HG03039 (cell line): ENCODE measurements at regions not wholly inside any gene's neighbourhood (a gene's known extent, or its start where the extent isn't known, plus 50 kb on each side); places are given as distances from the start of the nearest gene placed in this dataset.
"Not testable (repeated sequence)": the region's sequence is repeated elsewhere in the genome, so short reads cannot be mapped to it uniquely, and the experiment has no call there.

Experiments used
- ATAC-seq: cut with Tn5 transposase; IDR thresholded peaks from one replicate; pipeline ENCODE4 v1.9.1; 2021; ENCODE audit warnings: mild to moderate bottlenecking, moderate library complexity; ENCODE audit not compliant: unreplicated experiment

DNA sequence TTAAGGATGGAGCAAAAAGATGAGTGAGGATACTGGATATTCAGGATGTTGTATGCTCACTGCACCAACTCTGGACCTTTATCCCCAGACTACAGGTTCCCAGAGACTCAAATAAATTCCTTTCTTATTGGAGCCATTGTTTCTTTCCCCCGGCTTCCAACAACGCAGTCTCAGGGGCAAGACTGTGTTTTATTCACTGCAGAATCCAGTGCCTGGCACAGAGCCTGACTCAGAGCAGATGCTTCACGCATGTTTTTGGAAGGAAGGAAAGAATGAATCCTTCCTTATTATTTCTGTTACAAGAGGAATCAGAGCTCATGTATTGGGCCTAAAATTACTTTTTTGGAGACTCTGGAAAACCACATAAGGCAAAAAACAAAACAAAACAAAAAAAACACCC lies 96.0 kb upstream of the VGLL4 start:
- ATAC-seq = no peak

DNA sequence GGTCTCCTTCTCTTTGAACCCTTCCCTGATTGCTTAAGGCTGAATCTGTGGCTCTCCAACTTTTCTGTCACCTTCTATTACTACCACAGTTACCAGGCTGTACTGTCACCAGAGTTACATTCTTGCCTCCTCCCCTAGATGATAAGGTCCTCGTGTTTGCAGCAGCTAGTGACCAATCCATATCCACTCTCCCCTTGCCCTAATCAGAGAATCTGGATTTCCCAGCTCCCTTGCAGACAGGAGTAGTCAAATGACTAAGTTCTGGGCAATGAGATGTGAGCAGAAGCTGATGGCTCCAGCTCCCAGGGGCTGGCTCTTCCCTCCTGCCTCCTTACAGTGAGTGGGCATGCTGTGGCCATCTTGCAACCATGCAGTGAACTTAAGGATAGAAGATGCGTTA lies 95.4 kb upstream of the VGLL4 start:
- ATAC-seq = no peak

DNA sequence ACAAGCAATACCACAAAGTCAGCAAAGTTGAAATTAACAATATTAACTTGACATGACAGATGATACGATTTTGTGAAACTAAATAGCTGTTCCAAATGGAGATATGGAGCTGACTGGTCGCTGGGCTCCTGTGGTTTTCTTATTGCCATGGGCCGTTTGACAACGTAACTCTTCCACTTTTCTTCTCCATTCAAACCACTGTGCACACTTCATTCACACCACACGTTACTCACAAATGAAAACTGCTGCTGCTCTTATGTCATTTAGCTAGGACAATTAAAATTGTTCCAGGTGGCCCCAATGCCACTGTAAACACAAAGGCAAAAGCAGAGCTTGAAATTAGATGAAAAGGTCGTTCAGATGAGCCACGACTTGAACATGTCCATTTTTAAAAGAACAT lies 94.0 kb upstream of the VGLL4 start:
- no peak for ATAC-seq

DNA sequence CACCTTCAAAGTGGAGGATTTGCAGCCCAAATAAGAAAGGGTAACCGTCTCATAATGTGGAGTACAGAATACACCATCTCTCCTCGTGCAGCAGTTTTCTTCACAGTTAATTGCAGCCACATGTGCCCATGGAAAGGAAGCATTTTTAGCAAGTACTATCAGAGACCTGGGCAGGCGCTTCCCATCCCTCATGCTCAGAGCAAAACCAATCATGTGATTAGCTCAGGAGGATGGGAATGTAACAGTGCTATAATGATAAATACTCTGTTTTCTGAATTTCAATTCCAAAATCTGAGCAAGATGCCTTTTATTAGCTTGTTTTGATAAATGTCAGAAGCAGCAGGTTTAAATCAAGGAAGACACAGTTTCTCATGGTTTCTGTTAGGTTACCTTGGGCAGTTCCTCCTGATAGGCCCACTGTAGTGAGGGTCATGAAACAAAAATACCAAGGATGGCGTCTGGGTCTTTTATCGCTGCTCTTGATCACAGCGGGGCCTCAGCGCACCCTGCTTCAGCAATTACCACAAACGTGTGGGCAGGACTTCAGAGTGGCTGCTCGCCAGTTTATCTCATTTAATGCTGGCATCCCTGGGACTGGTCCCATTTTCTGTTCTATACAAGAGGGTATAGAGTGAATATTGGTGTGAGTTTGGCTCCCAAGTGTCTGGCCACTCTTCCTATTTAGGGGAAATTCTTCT lies 92.6 kb upstream of the VGLL4 start:
- no peak for ATAC-seq

DNA sequence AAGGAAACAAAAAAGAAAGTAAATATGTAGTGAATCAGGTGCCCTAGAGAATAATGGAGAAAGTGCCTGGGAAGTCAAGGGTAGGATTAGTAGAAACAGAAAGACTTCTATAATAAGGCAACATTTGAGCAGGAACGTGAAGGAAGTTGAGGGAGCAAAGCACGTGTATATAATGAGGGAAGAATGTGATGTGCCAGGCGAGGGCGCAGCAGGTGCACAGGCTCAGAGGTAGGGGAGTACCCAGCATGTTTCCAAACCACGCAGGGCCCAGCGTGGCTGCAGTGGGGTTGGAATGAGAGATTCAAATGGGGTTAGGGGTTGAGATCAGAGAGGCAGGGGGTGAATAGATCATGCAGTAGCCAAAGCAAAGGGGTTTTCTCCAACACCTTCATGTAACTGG lies 91.9 kb upstream of the VGLL4 start:
- no peak for ATAC-seq

DNA sequence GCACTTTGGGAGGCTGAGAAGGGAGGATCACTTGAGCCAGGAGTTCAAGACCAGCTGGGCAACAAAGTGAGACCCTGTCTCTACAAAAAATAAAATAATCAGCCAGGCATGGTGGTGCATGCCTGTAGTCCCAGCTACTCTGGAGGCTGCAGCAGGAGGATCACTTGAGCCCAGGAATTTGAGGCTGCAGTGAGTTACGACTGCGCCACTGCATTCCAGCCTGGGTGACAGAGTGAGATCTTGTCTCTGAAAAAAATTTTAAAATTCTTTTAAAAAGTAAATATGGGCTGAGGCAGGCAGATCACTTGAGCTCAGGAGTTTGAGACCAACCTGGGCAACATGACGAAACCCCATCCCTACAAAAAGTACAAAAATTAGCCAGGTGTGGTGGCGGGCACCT lies 91.4 kb upstream of the VGLL4 start:
- not testable (repeated sequence) for ATAC-seq

DNA sequence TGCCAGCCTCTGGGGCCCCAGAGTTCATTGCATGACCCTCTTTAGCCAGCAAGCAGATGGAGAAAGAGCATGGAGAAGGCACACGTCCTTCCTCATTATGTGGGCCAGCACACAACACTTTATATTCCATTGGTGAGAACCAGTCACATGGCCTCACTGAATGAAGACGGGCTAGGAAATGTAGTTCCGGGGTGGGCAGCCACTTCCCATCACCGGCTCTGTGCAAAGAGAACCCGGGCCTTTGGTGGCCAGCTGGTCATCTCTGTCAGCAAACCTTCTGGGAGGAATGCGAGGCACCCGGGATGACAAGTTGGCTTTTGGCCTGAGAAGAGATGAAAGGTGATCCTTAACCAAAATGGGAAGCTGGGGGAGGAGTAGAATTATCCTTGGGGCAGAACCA lies 90.2 kb upstream of the VGLL4 start:
- ATAC-seq = no peak

DNA sequence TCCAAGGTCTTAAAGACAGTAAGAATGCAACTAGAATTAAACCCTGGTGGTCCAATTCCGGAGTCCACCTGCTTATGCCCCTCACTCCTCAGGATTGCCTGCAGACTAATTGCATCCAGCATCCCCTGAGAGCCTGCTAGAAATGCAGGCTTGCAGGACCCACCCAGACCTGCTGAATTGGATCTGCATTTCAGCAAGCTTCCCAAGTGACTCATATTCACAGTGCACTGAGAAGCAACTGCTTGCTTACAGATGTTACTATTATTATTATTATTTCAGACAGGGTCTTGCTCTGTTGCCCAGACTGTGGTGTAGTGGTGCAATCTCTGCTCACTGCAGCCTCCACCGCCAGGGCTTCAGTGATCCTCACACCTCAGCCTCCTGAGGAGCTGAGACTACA lies 83.5 kb upstream of the VGLL4 start:
- ATAC-seq = no peak

DNA sequence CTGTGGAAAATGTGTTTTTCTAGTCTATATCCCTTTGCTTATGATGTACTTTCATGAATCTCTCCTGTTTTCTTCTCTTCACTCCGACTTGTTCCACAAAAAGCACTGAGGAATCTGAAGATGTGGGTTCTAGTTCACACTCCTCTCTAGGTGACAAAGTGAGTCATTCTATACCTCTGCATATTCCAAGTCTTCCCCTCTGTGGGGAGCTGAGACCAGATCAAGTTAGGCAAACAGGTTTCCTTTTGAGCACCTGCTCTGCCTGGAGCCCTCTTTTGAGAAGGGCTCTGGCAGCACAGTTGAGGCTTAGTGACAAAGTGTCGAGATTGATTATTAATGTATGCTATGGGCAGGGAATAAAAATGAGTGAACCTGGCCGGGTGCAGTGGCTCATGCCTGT lies 82.4 kb upstream of the VGLL4 start:
- no peak for ATAC-seq

DNA sequence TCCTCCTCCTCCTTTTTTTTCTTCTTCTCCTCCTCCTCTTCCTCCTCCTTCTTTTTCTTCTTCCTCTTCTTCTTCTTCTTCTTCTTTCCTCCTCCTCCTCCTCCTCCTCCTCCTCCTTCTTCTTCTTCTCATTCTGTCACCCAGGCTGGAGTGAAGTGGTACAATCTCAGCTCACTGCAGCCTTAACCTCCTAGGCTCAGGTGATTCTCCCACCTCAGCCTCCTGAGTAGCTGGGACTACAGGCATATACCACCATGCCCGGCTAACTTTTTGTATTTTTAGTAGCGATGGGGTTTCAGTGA lies 81.6 kb upstream of the VGLL4 start:
- ATAC-seq = not testable (repeated sequence)

DNA sequence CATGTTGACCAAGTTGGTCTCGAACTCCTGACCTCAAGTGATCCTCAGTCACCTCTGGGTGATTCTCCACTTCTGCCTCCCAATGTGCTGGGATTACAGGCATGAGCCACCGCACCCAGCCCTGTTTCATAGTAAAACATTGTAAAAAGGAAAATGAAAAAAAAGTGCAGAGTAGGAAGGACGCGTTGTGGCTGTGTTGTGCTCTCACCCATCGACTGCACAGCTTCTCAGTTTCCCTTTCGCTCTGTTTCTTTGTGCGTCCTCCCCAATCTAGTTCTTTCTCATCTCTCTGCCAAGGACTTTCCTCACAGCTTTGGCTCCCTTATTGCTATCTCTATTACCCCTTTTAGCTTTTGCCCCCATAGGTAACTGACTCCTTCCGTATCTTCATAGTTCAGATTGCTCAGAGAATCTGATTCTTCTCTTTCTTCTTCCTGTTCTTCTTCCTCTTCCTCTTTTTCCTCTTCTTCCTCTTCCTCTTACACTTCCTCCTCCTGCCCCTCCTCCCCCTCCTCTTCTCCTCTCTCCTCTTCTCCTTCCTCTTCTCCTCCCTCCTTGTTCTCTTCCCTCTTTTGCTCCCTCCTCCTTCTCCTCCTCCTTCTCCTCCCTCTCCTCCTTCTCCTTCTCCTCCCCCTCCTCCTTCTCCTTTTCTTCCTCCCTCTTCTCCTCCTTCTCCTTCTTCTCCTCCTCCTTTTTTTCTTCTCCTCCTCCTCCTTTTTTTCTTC lies 81.1 kb upstream of the VGLL4 start:
- ATAC-seq = peak; percentile 47

DNA sequence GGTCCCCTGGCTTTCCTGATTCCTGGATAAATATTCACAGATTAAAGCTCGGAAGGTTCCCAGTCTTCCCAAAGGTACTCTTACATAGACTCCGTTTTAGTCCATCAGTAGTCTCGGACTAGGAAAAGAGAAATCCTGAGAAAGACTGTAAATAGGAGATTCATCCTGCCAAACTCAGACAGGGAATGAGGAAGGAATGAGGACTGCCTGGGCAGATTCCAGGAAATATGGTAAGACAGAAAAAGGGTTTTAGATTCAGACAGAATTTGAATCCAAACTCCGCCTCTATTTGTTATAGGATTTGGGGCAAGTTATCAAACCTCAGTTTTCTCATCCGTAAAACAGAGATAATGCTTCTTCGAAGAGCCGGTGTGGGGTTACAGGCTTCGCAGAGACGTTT lies 77.8 kb upstream of the VGLL4 start:
- no peak for ATAC-seq

DNA sequence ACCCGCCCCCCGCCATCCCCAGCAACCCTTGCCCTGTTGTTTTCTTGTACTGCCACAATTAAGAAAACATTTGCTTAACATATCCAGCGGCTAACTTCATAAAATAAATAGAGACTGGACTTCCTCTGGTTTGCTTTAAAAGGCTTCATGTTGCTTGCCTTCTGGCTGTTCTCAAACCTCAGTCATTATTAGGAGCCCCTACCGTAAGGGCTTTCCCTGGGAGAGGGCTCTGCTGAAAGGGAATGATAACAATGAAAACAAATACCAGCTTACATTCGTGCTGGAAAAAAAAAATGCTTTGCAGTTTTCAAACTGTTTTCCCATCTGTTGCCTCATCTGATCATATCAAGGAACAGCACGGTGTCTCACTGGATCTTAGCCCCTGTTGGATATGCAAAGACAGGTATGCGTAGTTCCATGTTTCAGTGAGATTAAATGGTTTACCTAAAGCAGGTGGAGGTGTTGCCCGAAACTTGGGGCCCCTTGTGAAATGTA lies 77.2 kb upstream of the VGLL4 start:
- ATAC-seq = no peak

DNA sequence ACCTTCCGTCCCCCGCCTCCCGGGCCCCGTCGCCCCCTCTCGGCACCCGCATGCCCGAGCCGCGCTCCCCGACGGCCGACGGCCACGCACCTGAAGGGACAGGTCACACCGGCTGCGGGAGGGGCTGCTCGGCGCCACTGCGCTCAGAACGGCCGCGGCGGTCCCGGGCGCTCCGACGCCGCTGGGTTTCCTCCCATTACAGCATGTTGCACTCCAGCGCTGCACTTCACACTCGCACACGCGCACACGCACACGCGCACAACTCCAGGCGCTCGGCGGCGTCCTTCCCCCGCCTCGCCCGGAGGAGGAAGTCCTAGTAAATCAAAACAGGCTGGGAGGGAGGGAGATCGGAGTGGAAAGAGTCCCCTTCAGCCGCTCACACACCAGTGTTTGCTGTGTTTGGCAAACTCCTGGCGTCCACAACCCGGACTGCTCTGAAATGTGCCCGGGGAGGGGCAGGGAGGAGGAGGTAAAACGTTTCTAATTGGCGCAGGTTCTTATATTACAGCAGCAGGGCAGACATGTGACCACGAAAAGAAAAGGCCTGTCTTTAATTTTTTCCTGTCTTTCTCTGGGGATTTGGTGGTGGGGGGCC lies 76.7 kb upstream of the VGLL4 start:
- peak; percentile 30 for ATAC-seq

DNA sequence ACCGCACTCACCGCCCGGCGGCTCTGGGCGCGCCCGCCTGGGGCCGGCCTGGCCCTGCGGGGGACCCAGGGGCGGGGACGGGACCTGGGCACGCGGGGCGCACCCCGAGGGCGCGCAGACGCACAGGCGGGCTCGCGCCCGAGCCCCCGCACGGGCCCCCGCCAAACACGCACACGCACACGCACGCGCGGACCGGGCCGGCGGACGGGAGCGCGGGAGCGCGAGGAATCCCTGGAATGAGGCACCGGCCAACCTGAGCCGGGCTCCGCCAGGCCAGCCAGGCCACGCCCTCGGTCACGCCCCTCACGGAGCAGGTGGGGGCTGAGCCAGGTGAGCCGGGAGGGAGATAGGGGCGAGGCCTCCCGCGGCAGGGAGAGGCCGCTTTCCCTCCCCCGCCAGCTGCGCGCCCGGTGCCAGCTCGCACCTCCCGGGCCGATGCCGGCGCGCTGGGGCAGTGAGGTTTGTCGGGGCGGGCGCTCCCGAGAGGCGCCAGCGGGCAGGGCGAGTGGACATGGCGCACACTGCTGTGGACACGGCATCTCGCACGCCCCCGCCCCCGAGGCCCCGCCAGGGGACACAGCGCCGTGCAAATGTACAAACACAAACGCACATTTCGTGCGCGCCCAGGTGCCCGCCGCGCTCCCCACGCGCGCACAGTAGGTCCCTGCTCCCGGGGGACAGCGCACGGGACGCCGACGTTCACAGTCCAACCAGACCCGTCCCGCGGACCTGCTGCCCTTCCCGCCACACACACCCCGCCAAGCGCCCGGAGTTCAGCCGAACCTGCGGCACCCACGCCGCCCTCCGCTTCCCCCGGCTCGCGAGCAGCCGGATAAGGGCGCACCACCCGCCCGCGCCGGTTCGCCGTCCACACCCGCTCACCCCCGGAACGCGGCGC lies 75.9 kb upstream of the VGLL4 start:
- ATAC-seq = peak; percentile 61

DNA sequence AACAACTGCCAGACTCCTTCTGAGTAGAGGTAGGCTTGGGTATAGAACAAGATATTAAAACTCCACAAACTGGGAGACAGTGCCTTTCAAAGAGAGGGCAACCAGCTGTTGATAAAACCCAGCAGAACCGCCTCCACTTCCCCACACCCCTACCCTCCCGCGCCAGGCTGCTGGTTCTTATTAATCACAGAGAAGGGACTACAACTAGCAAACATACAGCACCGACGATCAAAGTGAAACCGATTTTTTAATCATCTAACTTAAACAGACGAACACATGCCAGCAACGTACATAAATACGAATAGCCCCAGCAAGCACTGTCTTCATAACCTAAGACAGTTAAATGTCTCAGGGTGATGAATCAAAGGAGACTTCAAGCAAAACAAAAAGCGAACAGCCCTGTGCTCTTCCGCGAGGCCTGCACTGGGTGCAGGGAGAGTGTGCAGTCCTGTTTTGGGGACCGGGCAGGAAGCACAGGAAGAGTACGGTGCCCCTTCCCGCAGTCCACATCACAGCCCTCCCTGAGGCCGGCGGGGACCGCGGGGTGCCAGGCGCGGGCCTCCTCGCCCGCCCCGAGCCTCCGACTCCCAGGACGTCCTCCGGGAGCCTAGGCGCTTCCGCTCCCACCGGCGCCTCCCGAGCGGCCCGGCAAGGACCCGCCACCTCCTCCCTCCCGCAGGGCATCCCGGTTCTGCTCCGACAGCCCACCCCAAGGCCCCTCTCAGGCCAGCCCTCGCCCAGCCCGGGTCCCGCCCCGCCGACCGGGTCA lies 75.1 kb upstream of the VGLL4 start:
- peak; percentile 16 for ATAC-seq

DNA sequence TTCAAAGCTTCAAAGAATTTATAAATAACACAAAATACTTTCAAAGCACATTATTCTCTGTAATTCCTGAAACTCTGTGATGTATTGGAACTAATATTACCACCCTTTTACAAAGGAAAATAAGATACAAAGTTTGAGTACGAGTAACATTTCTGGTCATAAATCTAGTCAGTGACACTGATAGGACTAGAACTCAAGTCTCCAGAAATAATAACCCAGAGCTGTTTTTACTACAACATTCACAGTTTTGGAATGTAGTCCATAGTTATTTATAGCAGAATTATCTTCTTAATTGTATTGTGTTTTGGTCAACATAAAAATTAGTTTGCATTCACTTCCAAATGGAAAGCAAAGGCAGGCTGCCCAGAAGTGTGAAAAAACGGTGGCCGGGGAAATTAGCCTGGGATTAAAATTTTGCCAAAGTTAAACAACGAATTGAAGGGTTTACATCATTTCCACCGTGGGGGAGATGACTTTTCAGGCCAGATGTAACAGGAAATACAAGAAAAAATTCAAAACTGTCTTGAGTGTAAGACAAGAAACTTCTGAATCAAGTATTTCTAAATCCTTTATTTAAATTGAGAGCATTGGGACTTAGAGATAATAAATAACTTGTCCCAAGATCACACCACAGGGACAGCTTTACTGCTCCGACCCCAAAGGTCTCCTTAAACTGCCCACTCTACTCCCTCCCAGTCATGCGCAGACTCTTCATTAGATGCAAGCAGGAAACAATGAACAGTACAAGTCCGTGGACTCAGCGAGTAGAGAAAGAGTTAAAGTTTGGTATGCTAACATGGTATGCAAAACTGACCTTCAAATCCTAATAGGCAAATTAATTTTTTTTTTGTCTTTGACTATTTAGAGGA lies 74.3 kb upstream of the VGLL4 start:
- ATAC-seq = peak; percentile 7

DNA sequence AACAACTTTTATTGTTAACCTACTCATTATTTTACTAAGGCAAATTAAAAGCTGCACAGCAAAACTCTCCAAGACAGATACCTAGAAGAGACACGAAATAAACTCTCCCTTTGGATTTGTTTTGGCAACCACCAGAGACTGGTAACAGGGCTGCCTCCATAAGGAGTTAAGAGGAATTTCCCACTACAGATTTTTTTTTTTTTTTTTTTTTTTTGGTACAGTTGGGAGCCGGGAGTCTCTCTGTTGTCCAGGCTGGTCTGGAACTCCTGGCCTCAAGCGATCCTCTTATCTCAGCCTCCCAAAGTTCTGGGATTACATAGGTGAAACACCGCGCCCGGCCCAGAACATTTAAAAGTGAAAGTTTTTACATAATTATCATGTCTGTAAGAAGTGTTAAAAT lies 73.6 kb upstream of the VGLL4 start:
- no peak for ATAC-seq

DNA sequence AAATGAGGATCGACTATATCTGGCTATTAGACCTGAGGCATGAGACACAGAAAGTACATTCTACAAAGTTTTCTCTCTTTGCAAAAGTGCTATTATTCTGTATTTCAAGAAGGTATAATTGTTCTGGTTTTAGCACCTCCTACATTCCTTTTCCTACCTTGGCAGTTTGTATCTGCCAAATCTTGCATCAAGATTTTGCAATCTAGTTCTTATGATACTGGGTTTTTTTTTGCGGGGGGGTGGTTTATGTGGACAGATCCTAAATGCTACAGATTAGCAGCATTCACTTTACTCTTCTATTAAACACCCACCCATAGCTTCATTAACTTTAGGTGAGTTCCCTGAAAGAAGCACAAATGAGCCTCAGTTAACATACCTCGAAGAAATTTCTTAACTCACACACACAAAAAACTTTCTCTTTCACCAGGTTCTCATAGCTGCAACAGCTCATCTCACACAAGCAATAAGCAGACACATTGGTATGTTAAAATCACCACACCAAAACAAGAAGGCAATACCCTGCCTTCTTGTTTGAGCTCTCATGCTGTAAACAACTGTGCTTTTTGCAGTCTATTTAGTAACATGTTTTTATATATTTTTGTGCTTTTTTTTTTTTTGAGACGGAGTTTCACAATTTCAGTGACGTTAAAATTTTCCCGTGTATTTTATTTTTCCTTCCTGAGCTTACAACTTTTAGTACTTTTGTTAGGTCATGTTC lies 73.0 kb upstream of the VGLL4 start:
- ATAC-seq = no peak
